ENCODE measurements at regions not wholly inside any gene's neighbourhood (a gene's known extent, or its start where the extent isn't known, plus 50 kb on each side); places are given as distances from the start of the nearest gene placed in this dataset.
"Not testable (repeated sequence)": the region's sequence is repeated elsewhere in the genome, so short reads cannot be mapped to it uniquely, and the experiment has no call there.

- H3K9me3 ChIP-seq (ENCODE audit: control insufficient read depth, low read depth, low read length): no peaks in the 10 kb centered on the region
- no peak overlapping the region for H3K27ac ChIP-seq (ENCODE audit: low read length)
- no peak overlapping the region for H3K4me3 ChIP-seq (ENCODE audit: low read length)
- H3K4me1 ChIP-seq (ENCODE audit: control insufficient read depth, insufficient read depth, low read length): no peaks in the 10 kb centered on the region
- H3K36me3 ChIP-seq (ENCODE audit: control insufficient read depth, insufficient read depth, low read length): no peaks in the 10 kb centered on the region
- no peak for DNase-seq
- 91% methylated on average over 3 of the region's 5 CpGs for WGBS (ENCODE audit: insufficient coverage, low lambda C conversion rate)
- H3K27me3 ChIP-seq (ENCODE audit: control insufficient read depth, insufficient read depth, low read length): no peaks in the 10 kb centered on the region
Measured at GRCh38 chr14:84482256-84483071, 1047.5 kb upstream of the FLRT2 start.

DNA sequence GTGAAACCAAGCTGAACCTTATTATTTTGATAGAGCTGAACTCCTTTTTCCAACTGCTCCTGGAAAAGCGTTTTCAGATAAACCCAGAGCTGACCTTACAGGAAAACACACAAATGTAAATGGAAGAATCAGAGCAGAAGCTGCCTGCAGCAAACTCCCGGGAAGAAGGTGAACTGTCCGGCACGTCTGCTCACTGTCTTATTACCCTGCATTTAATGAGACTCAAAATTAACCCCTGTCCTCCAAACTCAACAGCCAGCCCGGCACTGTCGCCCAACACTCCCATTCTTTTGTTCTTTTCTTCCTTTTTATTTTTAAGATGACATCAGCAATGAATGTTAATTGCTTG, 1046.9 kb upstream of the FLRT2 start:
- DNase-seq: no peak
- no peaks in the 10 kb centered on the region for H3K36me3 ChIP-seq (ENCODE audit: control insufficient read depth, insufficient read depth, low read length)
- H3K9me3 ChIP-seq (ENCODE audit: control insufficient read depth, low read depth, low read length): no peaks in the 10 kb centered on the region
- H3K4me1 ChIP-seq (ENCODE audit: control insufficient read depth, insufficient read depth, low read length): no peaks in the 10 kb centered on the region
- no peaks in the 10 kb centered on the region for H3K27me3 ChIP-seq (ENCODE audit: control insufficient read depth, insufficient read depth, low read length)
- 94% methylated on average over 2 of the region's 6 CpGs for WGBS (ENCODE audit: insufficient coverage, low lambda C conversion rate)
- H3K27ac ChIP-seq (ENCODE audit: low read length): no peak overlapping the region
- H3K4me3 ChIP-seq (ENCODE audit: low read length): no peak overlapping the region

- H3K27ac ChIP-seq (ENCODE audit: low read length); H3K36me3 ChIP-seq (ENCODE audit: control insufficient read depth, insufficient read depth, low read length): not testable (repeated sequence)
- 93% methylated on average over 3 of the region's 4 CpGs for WGBS (ENCODE audit: insufficient coverage, low lambda C conversion rate)
Measured at GRCh38 chr14:84484243-84484642, 1045.7 kb upstream of the FLRT2 start.

GRCh38 chr14:84485036-84485435, 1044.9 kb upstream of the FLRT2 start:
- H3K9me3 ChIP-seq (ENCODE audit: control insufficient read depth, low read depth, low read length): no peaks in the 10 kb centered on the region
- no peak overlapping the region for H3K27ac ChIP-seq (ENCODE audit: low read length)
- no peak overlapping the region for H3K4me3 ChIP-seq (ENCODE audit: low read length)
- DNase-seq: no peak
- H3K4me1 ChIP-seq (ENCODE audit: control insufficient read depth, insufficient read depth, low read length): no peaks in the 10 kb centered on the region
- no peaks in the 10 kb centered on the region for H3K27me3 ChIP-seq (ENCODE audit: control insufficient read depth, insufficient read depth, low read length)
- H3K36me3 ChIP-seq (ENCODE audit: control insufficient read depth, insufficient read depth, low read length): no peaks in the 10 kb centered on the region

More at GRCh38 chr14:84484243-84484642, 1045.7 kb upstream of the FLRT2 start:
- DNase-seq; H3K4me3 ChIP-seq (ENCODE audit: low read length); H3K4me1 ChIP-seq (ENCODE audit: control insufficient read depth, insufficient read depth, low read length); H3K27me3 ChIP-seq (ENCODE audit: control insufficient read depth, insufficient read depth, low read length); H3K9me3 ChIP-seq (ENCODE audit: control insufficient read depth, low read depth, low read length): not testable (repeated sequence)

- H3K4me1 ChIP-seq (ENCODE audit: control insufficient read depth, insufficient read depth, low read length): no peaks in the 10 kb centered on the region
- no peak overlapping the region for H3K4me3 ChIP-seq (ENCODE audit: low read length)
- DNase-seq: no peak
- no peaks in the 10 kb centered on the region for H3K27me3 ChIP-seq (ENCODE audit: control insufficient read depth, insufficient read depth, low read length)
- no peak overlapping the region for H3K27ac ChIP-seq (ENCODE audit: low read length)
- no peaks in the 10 kb centered on the region for H3K36me3 ChIP-seq (ENCODE audit: control insufficient read depth, insufficient read depth, low read length)
- H3K9me3 ChIP-seq (ENCODE audit: control insufficient read depth, low read depth, low read length): no peaks in the 10 kb centered on the region
- WGBS (ENCODE audit: insufficient coverage, low lambda C conversion rate): 100% methylated on average over 1 of the region's 2 CpGs
Measured at GRCh38 chr14:84490081-84490480, 1039.9 kb upstream of the FLRT2 start.

GRCh38 chr14:84492685-84493084, 1037.3 kb upstream of the FLRT2 start:
- DNase-seq: no peak
- H3K27ac ChIP-seq (ENCODE audit: low read length): no peak overlapping the region
- H3K4me1 ChIP-seq (ENCODE audit: control insufficient read depth, insufficient read depth, low read length): no peaks in the 10 kb centered on the region
- no peaks in the 10 kb centered on the region for H3K9me3 ChIP-seq (ENCODE audit: control insufficient read depth, low read depth, low read length)
- no peaks in the 10 kb centered on the region for H3K27me3 ChIP-seq (ENCODE audit: control insufficient read depth, insufficient read depth, low read length)
- no peak overlapping the region for H3K4me3 ChIP-seq (ENCODE audit: low read length)
- no peaks in the 10 kb centered on the region for H3K36me3 ChIP-seq (ENCODE audit: control insufficient read depth, insufficient read depth, low read length)

- Histone ChIP-seq H3K36me3 (ENCODE audit: control insufficient read depth, insufficient read depth, low read length) (no peaks in the 10 kb centered on the region), H3K4me1 (ENCODE audit: control insufficient read depth, insufficient read depth, low read length) (no peaks in the 10 kb centered on the region), H3K27me3 (ENCODE audit: control insufficient read depth, insufficient read depth, low read length) (no peaks in the 10 kb centered on the region), H3K9me3 (ENCODE audit: control insufficient read depth, low read depth, low read length) (no peaks in the 10 kb centered on the region), H3K4me3 (ENCODE audit: low read length) (no peak overlapping the region), H3K27ac (ENCODE audit: low read length) (no peak overlapping the region)
- no peak for DNase-seq
- 42% methylated on average over 2 of the region's 4 CpGs for WGBS (ENCODE audit: insufficient coverage, low lambda C conversion rate)
Measured at GRCh38 chr14:84493779-84494178, 1036.2 kb upstream of the FLRT2 start.

GRCh38 chr14:84496677-84497076, 1033.3 kb upstream of the FLRT2 start:
- Histone ChIP-seq H3K36me3 (ENCODE audit: control insufficient read depth, insufficient read depth, low read length) (no peaks in the 10 kb centered on the region), H3K27me3 (ENCODE audit: control insufficient read depth, insufficient read depth, low read length) (no peaks in the 10 kb centered on the region), H3K4me3 (ENCODE audit: low read length) (no peak overlapping the region), H3K4me1 (ENCODE audit: control insufficient read depth, insufficient read depth, low read length) (no peaks in the 10 kb centered on the region), H3K27ac (ENCODE audit: low read length) (no peak overlapping the region), H3K9me3 (ENCODE audit: control insufficient read depth, low read depth, low read length) (no peaks in the 10 kb centered on the region)
- DNase-seq: no peak
- 100% methylated on average over 1 of the region's 2 CpGs for WGBS (ENCODE audit: insufficient coverage, low lambda C conversion rate)

GRCh38 chr14:84512823-84513222, 1017.1 kb upstream of the FLRT2 start:
- H3K36me3 ChIP-seq (ENCODE audit: control insufficient read depth, insufficient read depth, low read length); H3K4me3 ChIP-seq (ENCODE audit: low read length); H3K27me3 ChIP-seq (ENCODE audit: control insufficient read depth, insufficient read depth, low read length); DNase-seq; H3K4me1 ChIP-seq (ENCODE audit: control insufficient read depth, insufficient read depth, low read length); H3K27ac ChIP-seq (ENCODE audit: low read length): not testable (repeated sequence)
- H3K9me3 ChIP-seq (ENCODE audit: control insufficient read depth, low read depth, low read length): peaks cover 10% of the 10 kb centered on the region
- WGBS (ENCODE audit: insufficient coverage, low lambda C conversion rate): no CpG with 5 or more reads among the region's 18 CpGs

DNA sequence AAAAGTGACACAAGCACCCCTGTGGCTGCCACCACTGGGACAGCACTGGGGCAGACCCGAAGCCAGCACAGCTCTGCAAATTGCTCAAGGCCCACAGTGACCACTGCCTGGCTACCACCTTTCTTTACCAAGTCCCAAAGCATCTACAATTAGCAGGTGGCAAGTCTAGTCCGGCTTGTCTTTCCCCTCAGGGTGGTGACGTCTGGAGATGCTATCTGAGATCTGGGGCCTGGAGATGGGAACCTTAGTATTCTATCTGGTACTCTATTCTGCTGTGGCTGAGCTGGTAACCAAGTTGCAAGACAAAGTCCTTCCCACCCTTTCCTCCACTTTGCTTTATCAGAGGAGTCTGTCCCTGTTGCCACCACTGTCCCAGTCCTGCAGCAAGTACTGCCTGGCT, 1010.1 kb upstream of the FLRT2 start:
- H3K9me3 ChIP-seq (ENCODE audit: control insufficient read depth, low read depth, low read length): no peaks in the 10 kb centered on the region
- no peaks in the 10 kb centered on the region for H3K4me1 ChIP-seq (ENCODE audit: control insufficient read depth, insufficient read depth, low read length)

GRCh38 chr14:84520711-84521338, 1009.1 kb upstream of the FLRT2 start:
- Histone ChIP-seq H3K36me3 (ENCODE audit: control insufficient read depth, insufficient read depth, low read length) (no peaks in the 10 kb centered on the region), H3K9me3 (ENCODE audit: control insufficient read depth, low read depth, low read length) (no peaks in the 10 kb centered on the region), H3K27ac (ENCODE audit: low read length) (no peak overlapping the region), H3K27me3 (ENCODE audit: control insufficient read depth, insufficient read depth, low read length) (no peaks in the 10 kb centered on the region), H3K4me1 (ENCODE audit: control insufficient read depth, insufficient read depth, low read length) (no peaks in the 10 kb centered on the region), H3K4me3 (ENCODE audit: low read length) (no peak overlapping the region)
- no CpG with 5 or more reads among the region's 1 CpG for WGBS (ENCODE audit: insufficient coverage, low lambda C conversion rate)
- DNase-seq: no peak

More for the DNA sequence above, 1010.1 kb upstream of the FLRT2 start:
- H3K27me3 ChIP-seq (ENCODE audit: control insufficient read depth, insufficient read depth, low read length): no peaks in the 10 kb centered on the region
- no peak for DNase-seq
- no peaks in the 10 kb centered on the region for H3K36me3 ChIP-seq (ENCODE audit: control insufficient read depth, insufficient read depth, low read length)
- WGBS (ENCODE audit: insufficient coverage, low lambda C conversion rate): no CpG with 5 or more reads among the region's 3 CpGs
- H3K27ac ChIP-seq (ENCODE audit: low read length): no peak overlapping the region
- H3K4me3 ChIP-seq (ENCODE audit: low read length): no peak overlapping the region
